ENCODE measurements at regions not wholly inside any gene's neighbourhood (a gene's known extent, or its start where the extent isn't known, plus 50 kb on each side); places are given as distances from the start of the nearest gene placed in this dataset.

GRCh38 chr4:38467296-38467695 lies 196.7 kb upstream of the KLF3 start:
- Histone ChIP-seq H2AFZ (ENCODE audit: low read depth, low read length) (no peak overlapping the region), H3K27me3 (ENCODE audit: low read depth, low read length) (peaks cover 11% of the 10 kb centered on the region; the same call in 1 of the 2 replicates), H3K9me3 (ENCODE audit: insufficient read depth, low read length) (peaks cover 2% of the 10 kb centered on the region; the same call in 1 of the 2 replicates), H4K20me1 (ENCODE audit: insufficient read depth, low read length) (no peaks in the 10 kb centered on the region), H3K27ac (ENCODE audit: low read length) (no peak overlapping the region), H3K4me2 (ENCODE audit: low read length) (no peak overlapping the region), H3K9ac (ENCODE audit: low read length) (no peak overlapping the region), H3K4me3 (ENCODE audit: low read length) (no peak overlapping the region), H3K4me1 (ENCODE audit: low read length) (0 out of 2 replicates have a peak, but pooled peaks cover 5% of the 10 kb centered on the region), H3K36me3 (replicated peaks; ENCODE audit: low read depth, low read length) (no peaks in the 10 kb centered on the region), H3K79me2 (ENCODE audit: low read length) (no peaks in the 10 kb centered on the region)
- TF ChIP-seq EZH2phosphoT487 (IDR thresholded peaks at IDR 0.05; ENCODE audit: low read depth) (no peak), CTCF (IDR thresholded peaks at IDR 0.05; ENCODE audit: low read depth, low read length) (no peak)

- Histone ChIP-seq H3K27ac (ENCODE audit: low read length) (no peak overlapping the region), H4K20me1 (ENCODE audit: insufficient read depth, low read length) (no peaks in the 10 kb centered on the region), H3K27me3 (ENCODE audit: low read depth, low read length) (peaks cover 18% of the 10 kb centered on the region; the same call in 1 of the 2 replicates), H3K4me3 (ENCODE audit: low read length) (no peak overlapping the region), H3K4me2 (ENCODE audit: low read length) (no peak overlapping the region), H2AFZ (ENCODE audit: low read depth, low read length) (no peak overlapping the region), H3K79me2 (ENCODE audit: low read length) (no peaks in the 10 kb centered on the region), H3K4me1 (ENCODE audit: low read length) (0 out of 2 replicates have a peak, but pooled peaks cover 5% of the 10 kb centered on the region), H3K36me3 (replicated peaks; ENCODE audit: low read depth, low read length) (no peaks in the 10 kb centered on the region), H3K9me3 (ENCODE audit: insufficient read depth, low read length) (peaks cover 2% of the 10 kb centered on the region; the same call in 1 of the 2 replicates), H3K9ac (ENCODE audit: low read length) (no peak overlapping the region)
- TF ChIP-seq EZH2phosphoT487 (IDR thresholded peaks at IDR 0.05; ENCODE audit: low read depth) (no peak), CTCF (IDR thresholded peaks at IDR 0.05; ENCODE audit: low read depth, low read length) (no peak)
Observed at GRCh38 chr4:38468339-38468866, 195.6 kb upstream of the KLF3 start.

GRCh38 chr4:38469410-38469809 lies 194.6 kb upstream of the KLF3 start:
- no peak overlapping the region for H3K4me2 ChIP-seq (ENCODE audit: low read length)
- H3K9me3 ChIP-seq (ENCODE audit: insufficient read depth, low read length) = peaks cover 2% of the 10 kb centered on the region; the same call in 1 of the 2 replicates
- H3K36me3 ChIP-seq (replicated peaks; ENCODE audit: low read depth, low read length) = no peaks in the 10 kb centered on the region
- H3K27me3 ChIP-seq (ENCODE audit: low read depth, low read length) = peaks cover 18% of the 10 kb centered on the region; the same call in 1 of the 2 replicates
- H3K79me2 ChIP-seq (ENCODE audit: low read length) = no peaks in the 10 kb centered on the region
- H3K4me1 ChIP-seq (ENCODE audit: low read length) = 0 out of 2 replicates have a peak, but pooled peaks cover 2% of the 10 kb centered on the region
- H3K27ac ChIP-seq (ENCODE audit: low read length) = no peak overlapping the region
- H3K9ac ChIP-seq (ENCODE audit: low read length) = no peak overlapping the region
- no peaks in the 10 kb centered on the region for H4K20me1 ChIP-seq (ENCODE audit: insufficient read depth, low read length)
- no peak overlapping the region for H2AFZ ChIP-seq (ENCODE audit: low read depth, low read length)
- no peak overlapping the region for H3K4me3 ChIP-seq (ENCODE audit: low read length)
- TF ChIP-seq EZH2phosphoT487 (IDR thresholded peaks at IDR 0.05; ENCODE audit: low read depth) = no peak
- TF ChIP-seq CTCF (IDR thresholded peaks at IDR 0.05; ENCODE audit: low read depth, low read length) = no peak

- no peaks in the 10 kb centered on the region for H3K36me3 ChIP-seq (replicated peaks; ENCODE audit: low read depth, low read length)
- peaks cover 18% of the 10 kb centered on the region; the same call in 1 of the 2 replicates for H3K27me3 ChIP-seq (ENCODE audit: low read depth, low read length)
- no peak for TF ChIP-seq CTCF (IDR thresholded peaks at IDR 0.05; ENCODE audit: low read depth, low read length)
- TF ChIP-seq EZH2phosphoT487 (IDR thresholded peaks at IDR 0.05; ENCODE audit: low read depth) = no peak
- no peak overlapping the region for H3K4me3 ChIP-seq (ENCODE audit: low read length)
- H3K9me3 ChIP-seq (ENCODE audit: insufficient read depth, low read length) = peaks cover 2% of the 10 kb centered on the region; the same call in 1 of the 2 replicates
- no peaks in the 10 kb centered on the region for H4K20me1 ChIP-seq (ENCODE audit: insufficient read depth, low read length)
- H3K4me2 ChIP-seq (ENCODE audit: low read length) = no peak overlapping the region
- H3K27ac ChIP-seq (ENCODE audit: low read length) = no peak overlapping the region
- no peak overlapping the region for H2AFZ ChIP-seq (ENCODE audit: low read depth, low read length)
- H3K9ac ChIP-seq (ENCODE audit: low read length) = no peak overlapping the region
- no peaks in the 10 kb centered on the region for H3K4me1 ChIP-seq (ENCODE audit: low read length)
- no peaks in the 10 kb centered on the region for H3K79me2 ChIP-seq (ENCODE audit: low read length)
Observed at GRCh38 chr4:38470735-38471262, 193.2 kb upstream of the KLF3 start.
